CD4-positive, alpha-beta T cell (primary cell): ENCODE measurements at regions not wholly inside any gene's neighbourhood (a gene's known extent, or its start where the extent isn't known, plus 50 kb on each side); places are given as distances from the start of the nearest gene placed in this dataset.

Experiments
- ATAC-seq: fragments of 200-7000 bp; cut with Tn5 transposase; one replicate; pipeline ENCODE4 v1.10.0; 2022; ENCODE audit warnings: mild to moderate bottlenecking; ENCODE audit not compliant: poor library complexity
- CTCF ChIA-PET: fragments of 350-600 bp; sonication (Branson Sonifier 250); formaldehyde crosslinking; loops from one replicate; lab custom pipeline; 2021; ENCODE audit warnings: antibody characterized with exemption, inconsistent platforms; lab: Charles Lee
- POLR2A ChIA-PET: fragments of 350-600 bp; sonication (Branson Sonifier 250); formaldehyde crosslinking; loops from one replicate; lab custom pipeline; 2021; ENCODE audit warnings: antibody characterized with exemption, inconsistent platforms; lab: Charles Lee
- DNase-seq, 14 experiments: peaks; one replicate each; pipeline ENCODE4 v3.0.0-alpha.2; 2013 to 2020; ENCODE audit warnings: mixed read lengths in 2 of 14
- H3K27ac ChIP-seq, 2 donors: one replicate each; pipeline versions ENCODE4 v1.5.1 to v1.7.0; 2013; ENCODE audit warnings: low read length in 2 of 2, low read depth in 1 of 2, mild to moderate bottlenecking in 1 of 2
- H3K27me3 ChIP-seq, 2 experiments: 1 replicate in 1 of 2; 2 replicates in 1 of 2; pipeline versions ENCODE4 v1.6.1 to v1.7.0; 2013; ENCODE audit warnings: low read length in 2 of 2, control low read depth in 1 of 2, mild to moderate bottlenecking in 1 of 2, moderate library complexity in 1 of 2; ENCODE audit not compliant: insufficient read depth in 2 of 2, control insufficient read depth in 1 of 2
- H3K36me3 ChIP-seq: one replicate; pipeline ENCODE4 v1.6.1; 2013; ENCODE audit warnings: low read length, control low read depth; ENCODE audit not compliant: insufficient read depth
- H3K4me1 ChIP-seq: one replicate; pipeline ENCODE4 v1.6.1; 2013; ENCODE audit warnings: low read length, control low read depth; ENCODE audit not compliant: insufficient read depth
- H3K4me3 ChIP-seq: one replicate; pipeline ENCODE4 v1.5.1; 2013; ENCODE audit warnings: mild to moderate bottlenecking, low read length, moderate library complexity
- H3K9me3 ChIP-seq, 2 experiments: 1 replicate in 1 of 2; 2 replicates in 1 of 2; pipeline versions ENCODE4 v1.6.1 to v1.7.0; 2013; ENCODE audit warnings: low read length in 2 of 2, mild to moderate bottlenecking in 2 of 2, control low read depth in 1 of 2, moderate library complexity in 1 of 2; ENCODE audit not compliant: control insufficient read depth in 1 of 2, insufficient read depth in 1 of 2
- H3K27ac Mint-ChIP-seq: one replicate; pipeline ENCODE4 v1.8.0; 2020; ENCODE audit warnings: mixed read lengths
- H3K27me3 Mint-ChIP-seq: one replicate; pipeline ENCODE4 v1.8.0; 2021; ENCODE audit warnings: mixed read lengths
- H3K36me3 Mint-ChIP-seq: one replicate; pipeline ENCODE4 v1.8.0; 2021; ENCODE audit warnings: low read depth, mixed read lengths
- H3K4me1 Mint-ChIP-seq: one replicate; pipeline ENCODE4 v1.8.0; 2021; ENCODE audit warnings: low read depth, mixed read lengths
- H3K4me3 Mint-ChIP-seq: one replicate; pipeline ENCODE4 v1.8.0; 2020; ENCODE audit warnings: mild to moderate bottlenecking, mixed read lengths
- H3K9me3 Mint-ChIP-seq: one replicate; pipeline ENCODE4 v1.8.0; 2020; ENCODE audit warnings: mixed read lengths
- intact Hi-C, 2 experiments: fragments of 100-400 bp; cut with DNase I in 1 of 2; cut with micrococcal nuclease in 1 of 2; formaldehyde crosslinking; loops; one replicate each; pipeline versions ENCODE4 v1.15.1 to v1.9.0; 2023 to 2025; cut with DNase I, micrococcal nuclease
- TF ChIP-seq, protein P1 (sequence below): fragments of 200-600 bp; IDR thresholded peaks from one replicate; pipeline ENCODE4 v1.8.0; 2022; ENCODE audit warnings: antibody characterized with exemption, mild to moderate bottlenecking

DNA sequence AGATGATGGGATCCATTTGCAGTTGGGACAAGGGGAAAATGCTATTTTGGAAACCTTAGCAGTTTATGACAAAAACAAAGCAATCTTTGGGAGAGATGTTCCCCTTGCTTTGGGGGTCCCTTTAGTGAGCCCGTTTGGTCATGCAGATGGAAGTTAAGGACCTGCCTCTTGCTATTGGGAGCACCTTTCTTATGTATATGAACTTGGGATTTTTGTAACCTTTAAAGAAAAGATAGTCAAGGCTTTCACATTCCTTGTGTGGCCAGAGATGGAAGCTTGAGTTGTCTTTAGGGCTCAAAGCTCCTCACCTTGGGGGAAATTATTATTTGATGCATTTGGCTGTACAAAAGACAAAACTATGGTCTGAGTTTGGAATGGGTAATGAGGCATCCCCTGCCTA, 179.0 kb upstream of the PLPP4 start:
- Mint-ChIP-seq H3K36me3 (no peaks in the 10 kb centered on the region), H3K27ac (no peak overlapping the region), H3K4me1 (no peaks in the 10 kb centered on the region), H3K4me3 (no peak overlapping the region), H3K9me3 (no peaks in the 10 kb centered on the region), H3K27me3 (peaks cover 13% of the 10 kb centered on the region)
- Histone ChIP-seq H3K27me3 (peaks cover 0 to 2% of the 10 kb centered on the region in 2 experiments), H3K4me1 (no peaks in the 10 kb centered on the region), H3K9me3 (peaks cover 0 to 7% of the 10 kb centered on the region in 2 experiments), H3K27ac (no peak overlapping the region), H3K4me3 (no peak overlapping the region), H3K36me3 (no peaks in the 10 kb centered on the region)
- CTCF ChIA-PET = no interaction called here
- POLR2A ChIA-PET = no interaction called here
- DNase-seq = no peak
- intact Hi-C loops = no loop called here
- ATAC-seq = no peak
- TF ChIP-seq, protein P1, sequence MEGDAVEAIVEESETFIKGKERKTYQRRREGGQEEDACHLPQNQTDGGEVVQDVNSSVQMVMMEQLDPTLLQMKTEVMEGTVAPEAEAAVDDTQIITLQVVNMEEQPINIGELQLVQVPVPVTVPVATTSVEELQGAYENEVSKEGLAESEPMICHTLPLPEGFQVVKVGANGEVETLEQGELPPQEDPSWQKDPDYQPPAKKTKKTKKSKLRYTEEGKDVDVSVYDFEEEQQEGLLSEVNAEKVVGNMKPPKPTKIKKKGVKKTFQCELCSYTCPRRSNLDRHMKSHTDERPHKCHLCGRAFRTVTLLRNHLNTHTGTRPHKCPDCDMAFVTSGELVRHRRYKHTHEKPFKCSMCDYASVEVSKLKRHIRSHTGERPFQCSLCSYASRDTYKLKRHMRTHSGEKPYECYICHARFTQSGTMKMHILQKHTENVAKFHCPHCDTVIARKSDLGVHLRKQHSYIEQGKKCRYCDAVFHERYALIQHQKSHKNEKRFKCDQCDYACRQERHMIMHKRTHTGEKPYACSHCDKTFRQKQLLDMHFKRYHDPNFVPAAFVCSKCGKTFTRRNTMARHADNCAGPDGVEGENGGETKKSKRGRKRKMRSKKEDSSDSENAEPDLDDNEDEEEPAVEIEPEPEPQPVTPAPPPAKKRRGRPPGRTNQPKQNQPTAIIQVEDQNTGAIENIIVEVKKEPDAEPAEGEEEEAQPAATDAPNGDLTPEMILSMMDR = no peak

DNA sequence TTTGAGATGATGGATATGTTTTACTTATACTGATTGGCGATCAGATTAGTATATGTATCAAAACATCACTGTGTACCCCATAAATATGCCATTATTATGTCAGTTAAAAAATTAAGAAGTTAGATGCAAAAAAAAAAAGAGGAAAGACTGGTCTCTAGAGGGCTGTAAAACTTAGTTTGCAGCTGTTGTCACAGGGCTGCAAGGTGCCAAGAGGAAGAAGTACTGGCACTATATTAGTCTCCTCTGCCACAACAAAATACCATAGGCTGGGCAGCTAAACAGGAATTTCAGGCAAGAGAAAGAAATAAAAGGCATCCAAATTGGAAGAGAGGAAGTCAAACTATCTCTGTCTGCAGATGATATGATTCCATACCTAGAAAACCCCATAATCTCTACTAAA, 177.8 kb upstream of the PLPP4 start:
- Histone ChIP-seq H3K36me3 (no peaks in the 10 kb centered on the region), H3K4me1 (no peaks in the 10 kb centered on the region), H3K9me3 (peaks cover 0 to 7% of the 10 kb centered on the region in 2 experiments), H3K27me3 (peaks cover 0 to 2% of the 10 kb centered on the region in 2 experiments), H3K27ac (no peak overlapping the region), H3K4me3 (no peak overlapping the region)
- Mint-ChIP-seq H3K9me3 (no peaks in the 10 kb centered on the region), H3K36me3 (no peaks in the 10 kb centered on the region), H3K27ac (no peak overlapping the region), H3K27me3 (peaks cover 13% of the 10 kb centered on the region), H3K4me1 (no peaks in the 10 kb centered on the region), H3K4me3 (no peak overlapping the region)
- ChIA-PET CTCF (no interaction called here), POLR2A (no interaction called here)
- ATAC-seq (no peak), DNase-seq (no peak)
- TF ChIP-seq, protein P1 = no peak
- intact Hi-C loops = no loop called here

DNA sequence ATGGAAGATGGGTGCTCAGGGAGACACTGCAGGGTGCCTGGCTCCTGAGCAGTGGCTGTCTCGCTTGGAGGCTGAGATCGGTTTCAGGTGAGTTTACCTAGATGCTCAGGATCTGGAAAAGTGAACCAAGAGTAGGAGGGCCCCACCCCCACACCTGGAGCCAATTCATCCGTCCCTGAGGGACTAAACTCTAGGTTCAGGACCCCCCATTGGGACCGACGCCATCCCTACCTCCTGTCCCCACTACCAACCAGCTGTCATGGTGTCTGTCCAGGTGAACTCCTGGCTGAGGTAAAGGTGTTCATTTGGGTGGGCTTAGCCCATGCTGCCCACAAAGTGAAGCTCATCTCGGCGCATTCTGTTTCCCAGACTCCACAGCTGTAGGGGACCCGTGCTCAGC, 174.6 kb upstream of the PLPP4 start:
- TF ChIP-seq, protein P1 = no peak
- no peak overlapping the region for H3K27ac ChIP-seq
- ChIA-PET CTCF (no interaction called here), POLR2A (no interaction called here)
- H3K4me3 ChIP-seq = no peak overlapping the region
- H3K4me3 Mint-ChIP-seq = no peak overlapping the region
- ATAC-seq (no peak), DNase-seq (no peak)
- no peak overlapping the region for H3K27ac Mint-ChIP-seq
- no peaks in the 10 kb centered on the region for H3K4me1 ChIP-seq
- no peaks in the 10 kb centered on the region for H3K4me1 Mint-ChIP-seq
- H3K36me3 ChIP-seq = no peaks in the 10 kb centered on the region
- H3K9me3 Mint-ChIP-seq = no peaks in the 10 kb centered on the region
- H3K36me3 Mint-ChIP-seq = no peaks in the 10 kb centered on the region
- intact Hi-C loops = no loop called here
- peaks cover 5% of the 10 kb centered on the region for H3K27me3 Mint-ChIP-seq
- peaks cover 0 to 2% of the 10 kb centered on the region in 2 experiments for H3K27me3 ChIP-seq
- peaks cover 0 to 4% of the 10 kb centered on the region in 2 experiments for H3K9me3 ChIP-seq
